Omental fat pad (tissue), 3 donors: ENCODE measurements at regions not wholly inside any gene's neighbourhood (a gene's known extent, or its start where the extent isn't known, plus 50 kb on each side); places are given as distances from the start of the nearest gene placed in this dataset.

Source experiments
- ATAC-seq: fragments of 150-250 bp; one replicate; pipeline ENCODE4 v1.9.1; 2016; ENCODE audit warnings: mild to moderate bottlenecking, moderate library complexity; ENCODE audit not compliant: low FRiP score
- DNase-seq: peaks from one replicate; pipeline ENCODE4 v3.0.0-alpha.2; 2019; ENCODE audit warnings: low spot score
- TF ChIP-seq, protein P1 (sequence below), 3 donors: fragments of 450-650 bp; IDR thresholded peaks; one replicate each; pipeline ENCODE4 v1.5.1; 2016 to 2017; ENCODE audit warnings: antibody characterized with exemption in 3 of 3, mild to moderate bottlenecking in 3 of 3, moderate library complexity in 2 of 3

DNA sequence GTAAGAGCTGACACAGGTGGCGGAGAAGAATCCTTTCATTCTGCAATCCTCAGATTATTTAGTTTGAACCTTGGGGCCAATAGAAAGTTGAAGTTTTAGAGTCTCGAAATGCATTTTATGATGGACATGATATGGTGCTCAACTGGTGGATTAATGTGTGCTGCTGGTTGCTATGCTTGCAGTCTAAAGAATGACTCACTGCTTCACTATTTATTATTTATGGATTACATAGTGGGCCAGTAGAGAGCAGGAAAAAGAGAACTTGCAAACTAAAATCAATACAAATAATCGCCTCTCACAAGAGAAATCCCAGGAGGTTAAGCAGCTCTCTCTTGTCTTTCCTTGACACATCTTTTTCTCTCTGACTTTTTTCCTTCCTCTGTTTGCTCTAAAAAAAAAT lies 2326.8 kb upstream of the AGA start:
- DNase-seq: no peak
- TF ChIP-seq, protein P1, sequence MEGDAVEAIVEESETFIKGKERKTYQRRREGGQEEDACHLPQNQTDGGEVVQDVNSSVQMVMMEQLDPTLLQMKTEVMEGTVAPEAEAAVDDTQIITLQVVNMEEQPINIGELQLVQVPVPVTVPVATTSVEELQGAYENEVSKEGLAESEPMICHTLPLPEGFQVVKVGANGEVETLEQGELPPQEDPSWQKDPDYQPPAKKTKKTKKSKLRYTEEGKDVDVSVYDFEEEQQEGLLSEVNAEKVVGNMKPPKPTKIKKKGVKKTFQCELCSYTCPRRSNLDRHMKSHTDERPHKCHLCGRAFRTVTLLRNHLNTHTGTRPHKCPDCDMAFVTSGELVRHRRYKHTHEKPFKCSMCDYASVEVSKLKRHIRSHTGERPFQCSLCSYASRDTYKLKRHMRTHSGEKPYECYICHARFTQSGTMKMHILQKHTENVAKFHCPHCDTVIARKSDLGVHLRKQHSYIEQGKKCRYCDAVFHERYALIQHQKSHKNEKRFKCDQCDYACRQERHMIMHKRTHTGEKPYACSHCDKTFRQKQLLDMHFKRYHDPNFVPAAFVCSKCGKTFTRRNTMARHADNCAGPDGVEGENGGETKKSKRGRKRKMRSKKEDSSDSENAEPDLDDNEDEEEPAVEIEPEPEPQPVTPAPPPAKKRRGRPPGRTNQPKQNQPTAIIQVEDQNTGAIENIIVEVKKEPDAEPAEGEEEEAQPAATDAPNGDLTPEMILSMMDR (IDR thresholded peaks at IDR 0.05): no peak
- no peak for ATAC-seq

DNA sequence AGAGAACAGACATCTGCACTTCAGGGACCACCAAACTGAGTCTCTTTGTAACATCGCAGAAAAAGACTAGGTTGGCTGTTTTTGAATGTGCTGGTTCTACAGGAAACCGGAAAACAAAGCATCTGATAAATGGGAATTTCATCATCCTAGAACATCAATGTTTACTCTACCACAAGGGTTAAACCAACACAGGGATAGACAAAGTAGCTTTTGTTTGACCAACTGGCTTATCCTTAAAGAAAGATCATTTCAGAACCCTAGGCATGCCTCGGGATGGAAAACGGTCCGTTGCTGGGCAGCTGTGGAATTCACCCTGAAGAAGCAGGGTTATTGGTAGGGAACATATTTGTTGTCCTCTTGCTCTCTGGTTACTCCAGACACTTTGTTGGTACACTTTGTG lies 2355.5 kb upstream of the AGA start:
- no peak for ATAC-seq
- TF ChIP-seq, protein P1 (IDR thresholded peaks at IDR 0.05): no peak
- DNase-seq: no peak

DNA sequence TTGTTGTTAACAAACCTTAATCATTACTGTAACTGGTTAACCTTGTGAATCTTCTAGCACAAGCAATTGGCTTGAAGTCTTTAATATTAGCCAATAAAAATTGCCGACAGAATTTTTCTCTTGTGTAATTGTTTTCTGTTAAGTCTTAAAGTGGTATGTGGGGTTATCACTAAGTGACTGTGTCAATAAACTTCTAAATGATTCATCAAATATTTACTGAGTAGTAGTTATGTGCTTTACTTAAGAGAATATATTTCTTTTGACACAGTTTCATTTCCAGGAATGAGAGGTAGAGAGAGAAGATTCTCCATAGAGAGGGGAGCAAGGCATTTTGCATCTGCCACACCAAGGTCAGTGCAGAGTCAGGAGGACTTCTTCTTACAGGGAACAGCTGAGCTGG lies 2361.6 kb upstream of the AGA start:
- DNase-seq: no peak

DNA sequence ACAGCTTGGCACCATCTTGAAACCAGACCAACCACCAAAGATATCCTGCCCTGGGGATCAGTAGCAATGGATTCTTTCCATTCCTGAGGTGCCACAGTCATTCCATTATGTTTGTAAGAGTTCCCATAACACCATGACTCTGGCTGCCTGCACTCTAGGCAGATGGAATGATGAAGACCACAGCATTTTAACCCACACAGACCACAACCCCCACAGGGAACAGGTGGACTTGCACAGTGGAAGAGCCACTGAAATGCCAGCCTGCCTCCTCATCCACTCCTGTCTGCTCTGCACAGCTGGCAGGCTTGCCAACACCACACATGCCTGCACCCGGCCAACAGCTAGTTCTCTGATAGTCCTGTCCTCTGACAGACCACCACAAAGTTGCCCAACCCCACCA lies 2362.2 kb upstream of the AGA start:
- ATAC-seq (no peak), DNase-seq (no peak)
- TF ChIP-seq, protein P1 (IDR thresholded peaks at IDR 0.05): no peak

More for the DNA sequence above, 2361.6 kb upstream of the AGA start:
- TF ChIP-seq, protein P1 (IDR thresholded peaks at IDR 0.05): no peak
- no peak for ATAC-seq

DNA sequence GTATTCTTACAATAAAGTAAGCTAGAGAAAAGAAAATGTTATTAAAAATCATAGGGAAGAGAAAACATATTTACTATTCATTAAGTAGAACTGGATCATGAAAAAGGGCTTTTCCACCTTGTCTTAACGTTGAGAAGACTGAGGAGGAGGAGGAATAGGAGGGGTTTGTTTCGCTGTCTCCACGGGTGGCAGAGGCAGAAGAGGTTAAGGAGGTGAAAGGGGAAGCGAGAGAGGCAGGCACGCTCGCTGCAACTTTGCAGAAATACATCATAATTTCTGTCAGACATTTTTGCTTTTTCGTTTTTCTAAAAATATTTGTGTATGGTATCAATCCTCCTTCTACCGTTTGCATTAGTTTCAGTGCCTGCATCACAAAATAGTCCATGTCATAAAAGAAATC lies 2375.1 kb upstream of the AGA start:
- no peak for DNase-seq
- TF ChIP-seq, protein P1 (IDR thresholded peaks at IDR 0.05): no peak
- ATAC-seq: no peak

DNA sequence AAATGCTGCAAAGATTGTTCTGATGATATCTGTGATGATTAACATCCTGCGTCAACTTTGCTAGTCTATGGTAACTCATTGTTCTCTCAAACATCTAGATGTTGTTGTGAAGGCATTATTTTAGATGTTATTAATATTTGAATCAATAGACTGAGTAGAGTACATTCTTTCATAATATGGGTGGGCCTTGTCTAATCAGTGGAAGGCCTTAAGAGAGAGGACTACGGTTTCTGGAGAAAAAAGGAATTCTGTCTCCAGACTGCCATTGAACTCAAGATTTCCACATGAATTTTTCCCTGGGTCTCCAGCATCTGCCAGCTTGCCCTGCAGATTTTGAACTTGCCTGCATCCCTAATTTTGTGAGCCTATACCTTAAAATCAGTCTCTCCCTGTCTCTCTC lies 2381.1 kb upstream of the AGA start:
- TF ChIP-seq, protein P1 (IDR thresholded peaks at IDR 0.05): no peak
- ATAC-seq (no peak), DNase-seq (no peak)

DNA sequence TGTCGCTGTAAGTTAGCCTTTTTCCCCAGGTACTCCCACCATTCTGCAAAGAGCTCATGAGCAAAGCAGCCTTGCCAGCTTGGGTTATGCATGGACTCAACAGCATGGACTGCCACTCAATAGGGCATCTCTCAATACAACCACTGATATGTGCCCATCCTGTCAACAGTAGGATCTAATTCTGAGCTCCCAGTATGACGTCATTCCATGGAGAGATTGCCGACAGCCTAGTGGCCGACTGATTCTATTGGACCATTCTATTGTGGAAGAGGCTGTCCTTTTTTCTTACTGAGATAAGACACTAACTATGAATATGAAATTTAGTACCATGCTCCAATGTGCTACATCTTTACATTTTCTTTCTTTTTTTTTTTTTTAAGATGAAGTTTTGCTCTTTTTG lies 2389.0 kb upstream of the AGA start:
- TF ChIP-seq, protein P1 (IDR thresholded peaks at IDR 0.05): no peak
- ATAC-seq: no peak

More for the DNA sequence above, 2389.0 kb upstream of the AGA start:
- DNase-seq: no peak
